NOMO-1 treated with DMSO at 0.1 percent for 48 hours (cell line): ENCODE measurements at regions not wholly inside any gene's neighbourhood (a gene's known extent, or its start where the extent isn't known, plus 50 kb on each side); places are given as distances from the start of the nearest gene placed in this dataset.

ENCODE experiments used
- DNase-seq: peaks from one replicate; lab custom pipeline; 2025; ENCODE audit not compliant: unreplicated experiment; lab: John Stamatoyannopoulos, UW

DNA sequence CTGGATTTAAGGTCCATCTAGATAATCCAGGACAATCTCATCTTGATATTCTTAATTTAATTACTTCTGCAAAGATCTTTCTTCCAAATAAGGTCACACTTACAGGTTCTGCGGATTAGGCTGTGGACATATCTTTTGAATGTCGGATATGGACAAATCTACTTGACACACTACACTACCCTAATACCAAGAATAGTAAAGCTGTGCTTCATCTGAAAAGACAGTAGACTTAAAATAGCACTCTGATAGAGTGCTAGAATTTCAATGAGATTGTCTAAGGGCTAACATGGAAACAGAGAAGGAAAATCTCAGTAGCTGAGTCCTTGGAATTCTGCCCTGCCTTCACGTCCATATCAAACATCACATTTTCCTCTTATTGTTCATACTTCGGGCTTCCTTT lies 1238.0 kb downstream of the EPHA7 start:
- no peak for DNase-seq

DNA sequence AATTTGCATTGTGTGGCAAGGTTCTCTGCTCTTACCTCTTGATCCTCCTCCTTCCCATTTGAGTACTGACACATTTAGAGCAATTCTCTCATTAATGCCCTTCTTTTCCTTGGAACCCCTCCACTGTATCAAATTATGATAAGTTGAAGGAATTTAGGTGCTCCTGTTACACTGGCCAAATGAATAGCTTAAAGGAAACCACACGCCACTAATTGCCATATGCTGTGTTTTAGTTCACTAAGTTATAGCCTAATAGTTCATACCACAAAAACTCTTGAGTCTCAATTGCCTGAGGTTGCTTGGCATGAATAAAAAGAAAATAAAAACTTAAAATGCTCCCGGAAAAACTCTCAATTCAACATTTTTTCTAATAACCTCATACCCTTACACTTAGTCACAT lies 1239.3 kb downstream of the EPHA7 start:
- DNase-seq, result no peak

GRCh38 chr6:92176666-92177065 lies 1242.7 kb downstream of the EPHA7 start:
- no peak for DNase-seq

- DNase-seq, result no peak
These were observed 1244.8 kb downstream of the EPHA7 start for GRCh38 chr6:92174398-92175073.

DNA sequence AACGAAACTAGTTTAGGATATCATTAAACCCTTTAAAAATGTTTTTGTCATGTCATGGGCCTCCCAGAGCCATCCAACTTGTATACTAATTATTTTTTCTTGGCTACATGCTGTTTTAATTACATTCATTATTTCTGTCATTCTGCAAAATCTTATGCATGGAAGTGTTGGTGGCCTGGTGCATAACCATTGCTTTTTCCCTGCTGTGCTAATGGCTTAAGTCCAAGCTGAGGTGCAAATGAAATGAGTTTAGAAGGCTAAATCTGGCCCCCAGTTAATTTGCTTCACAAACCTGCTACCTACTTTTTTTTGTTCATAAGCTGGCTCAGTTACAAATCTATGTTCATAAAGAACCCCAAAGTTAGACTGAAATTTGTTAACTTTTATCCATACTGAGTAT lies 1249.9 kb downstream of the EPHA7 start:
- DNase-seq, result no peak

- DNase-seq, result no peak
These were observed 1252.7 kb downstream of the EPHA7 start for GRCh38 chr6:92166666-92167065.

DNA sequence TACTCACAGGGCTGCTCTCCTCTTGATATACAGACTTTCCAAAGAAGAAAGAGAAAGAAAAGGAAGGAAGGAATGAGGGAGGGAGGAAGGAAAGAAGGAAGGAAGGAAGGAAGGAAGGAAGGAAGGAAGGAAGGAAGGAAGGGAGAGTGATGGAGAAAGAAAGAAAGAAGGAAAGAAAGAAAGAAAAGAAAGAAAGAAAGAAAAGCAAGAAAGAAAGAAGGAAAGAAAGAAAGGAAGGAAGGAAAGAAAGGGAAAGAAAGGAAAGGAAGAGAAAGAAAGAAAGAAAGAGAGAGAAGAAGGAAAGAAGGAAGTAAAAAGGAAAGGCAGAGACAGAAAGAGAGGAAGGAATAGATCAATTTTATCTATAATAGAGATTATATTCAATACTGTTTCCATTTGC lies 1257.4 kb downstream of the EPHA7 start:
- no peak for DNase-seq

DNA sequence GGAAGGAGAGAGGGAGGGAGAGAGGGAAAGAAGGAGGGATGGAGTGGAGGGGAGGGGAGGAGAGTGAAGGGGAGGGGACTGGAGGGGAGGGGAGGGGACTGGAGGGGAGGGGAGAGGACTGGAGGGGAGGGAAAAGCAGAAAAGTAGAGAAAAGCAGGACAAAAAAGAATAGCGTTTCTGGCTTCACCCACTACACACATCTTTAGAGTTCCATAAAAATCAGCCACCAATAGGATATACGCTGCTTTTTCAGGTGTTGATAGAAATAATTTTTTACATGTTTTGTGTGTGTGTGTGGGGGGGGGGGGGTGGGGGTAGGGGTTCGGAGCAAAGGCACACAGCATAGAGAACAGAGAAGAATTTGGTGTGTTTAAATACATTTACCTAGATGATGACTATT lies 1259.1 kb downstream of the EPHA7 start:
- no peak for DNase-seq

DNA sequence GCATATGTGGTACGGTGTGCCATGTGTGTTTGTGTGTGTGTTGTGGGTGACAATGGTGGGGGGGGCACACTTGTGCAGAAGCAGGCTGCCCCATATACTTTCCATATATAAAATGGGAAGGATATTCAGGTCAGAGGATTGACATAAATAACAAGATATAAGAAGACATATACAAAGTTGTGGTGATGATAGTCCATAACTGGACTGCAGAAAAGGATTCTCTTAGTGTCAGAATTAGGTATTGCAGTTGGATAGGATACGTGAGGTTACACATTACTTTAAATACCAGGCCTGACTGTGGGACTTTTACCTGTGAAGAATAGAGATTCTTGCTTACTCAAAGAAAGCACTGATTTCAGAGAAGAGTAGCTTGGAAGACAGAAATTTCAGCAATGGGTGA lies 1260.3 kb downstream of the EPHA7 start:
- no peak for DNase-seq

DNA sequence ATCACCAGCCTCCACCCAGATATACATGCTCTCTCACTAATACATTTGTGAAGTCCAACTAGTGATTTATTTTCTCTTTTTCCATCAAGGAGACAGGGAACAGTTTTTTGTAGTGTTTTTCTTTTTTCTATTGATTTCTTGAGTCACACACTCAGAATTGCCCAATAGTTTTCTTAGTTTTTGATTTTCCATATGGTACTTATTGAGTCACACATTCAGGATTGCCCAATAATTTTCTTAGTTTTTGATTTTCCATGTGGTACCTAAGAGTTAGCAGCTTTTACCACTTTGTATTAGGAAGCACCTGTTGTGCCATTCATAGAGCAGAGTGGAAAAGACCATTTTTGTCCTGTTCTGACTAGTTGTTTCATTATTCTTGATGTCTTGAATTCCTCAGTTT lies 1268.8 kb downstream of the EPHA7 start:
- DNase-seq, result no peak

GRCh38 chr6:92147246-92147645 lies 1272.1 kb downstream of the EPHA7 start:
- peak; percentile 78 for DNase-seq

GRCh38 chr6:92139601-92140000 lies 1279.8 kb downstream of the EPHA7 start:
- DNase-seq, result no peak

- DNase-seq, result no peak
These were observed 1286.4 kb downstream of the EPHA7 start for GRCh38 chr6:92132957-92133356.

GRCh38 chr6:92132457-92132856 lies 1286.9 kb downstream of the EPHA7 start:
- DNase-seq, result peak; percentile 62

- no peak for DNase-seq
These were observed 1288.4 kb downstream of the EPHA7 start for GRCh38 chr6:92130944-92131343.

GRCh38 chr6:92126983-92127382 lies 1292.4 kb downstream of the EPHA7 start:
- no peak for DNase-seq

GRCh38 chr6:92126088-92126487 lies 1293.3 kb downstream of the EPHA7 start:
- DNase-seq, result no peak

GRCh38 chr6:92125681-92126080 lies 1293.7 kb downstream of the EPHA7 start:
- no peak for DNase-seq

GRCh38 chr6:92124200-92124651 lies 1295.1 kb downstream of the EPHA7 start:
- no peak for DNase-seq

GRCh38 chr6:92122746-92123145 lies 1296.6 kb downstream of the EPHA7 start:
- DNase-seq, result peak; percentile 19

DNA sequence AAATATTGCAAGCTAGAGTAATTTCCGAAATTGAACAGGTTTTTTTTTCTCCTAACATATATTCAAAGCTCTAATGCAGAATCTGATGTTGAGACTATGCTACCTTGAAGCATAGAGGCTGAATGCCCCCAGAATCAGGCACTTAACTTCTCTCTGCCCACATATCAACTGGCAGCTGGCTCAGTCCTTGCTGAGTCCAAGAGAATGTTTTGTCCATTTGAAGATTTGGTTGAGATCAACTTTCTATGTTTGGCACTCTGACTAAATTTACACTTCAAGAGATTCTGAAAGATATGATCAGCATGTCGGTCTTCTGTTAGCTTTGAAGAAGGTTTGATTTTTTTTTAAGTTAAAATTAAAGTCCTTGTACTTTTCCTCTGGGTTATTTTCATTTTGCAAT lies 1298.1 kb downstream of the EPHA7 start:
- DNase-seq, result no peak

DNA sequence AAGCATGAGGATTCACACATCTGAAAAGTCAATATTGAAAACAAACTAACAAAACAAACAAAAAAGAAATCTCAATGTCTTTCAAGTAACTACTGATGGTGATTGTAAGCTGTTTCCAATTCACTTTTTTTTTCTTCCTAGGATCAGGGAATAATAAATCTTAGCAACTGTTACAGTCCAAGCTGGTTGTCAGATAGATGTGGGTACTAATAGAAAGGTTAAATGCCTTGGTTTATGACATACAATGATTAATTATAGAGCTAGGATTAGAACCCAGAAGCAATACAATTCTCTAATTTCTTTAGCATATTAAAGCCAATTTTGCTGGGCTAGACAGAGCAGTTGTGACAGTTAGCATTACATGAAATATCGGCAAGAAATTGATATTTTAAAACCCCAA lies 1301.6 kb downstream of the EPHA7 start:
- DNase-seq, result no peak

DNA sequence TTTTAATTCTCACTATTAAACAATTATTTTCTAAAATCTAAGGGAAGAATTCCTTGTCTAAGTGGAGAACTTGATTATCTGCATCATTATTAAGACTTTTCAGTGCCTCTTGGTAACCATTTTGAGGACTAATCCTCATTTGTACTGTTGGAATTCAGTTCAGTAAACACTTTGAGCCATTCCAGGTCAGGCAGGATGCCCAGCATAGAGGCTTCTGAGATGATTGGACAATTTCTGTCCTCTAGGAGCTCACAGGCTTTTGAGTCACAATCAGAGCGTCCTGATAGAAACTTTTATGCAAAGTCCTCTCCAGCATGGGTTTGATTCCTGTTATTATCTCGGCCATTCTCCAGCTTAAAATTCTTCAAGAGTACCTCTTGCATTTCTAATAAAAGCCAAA lies 1304.6 kb downstream of the EPHA7 start:
- DNase-seq, result no peak
